G401.6 (cell line): ENCODE measurements at regions not wholly inside any gene's neighbourhood (a gene's known extent, or its start where the extent isn't known, plus 50 kb on each side); places are given as distances from the start of the nearest gene placed in this dataset.
A peak's percentile ranks its signal among the peaks of the same experiment; 100 is the strongest.

ENCODE experiments used
- FAIRE-seq: peaks from 2 replicates; lab custom pipeline; 2012; peaks lifted over from hg19 to GRCh38; lab: Jason Lieb, UNC

GRCh38 chr12:11568155-11568761 lies 81.2 kb upstream of the ETV6 start:
- no peak for FAIRE-seq

GRCh38 chr12:11568762-11569478 lies 80.6 kb upstream of the ETV6 start:
- no peak for FAIRE-seq

GRCh38 chr12:11569716-11570115 lies 79.8 kb upstream of the ETV6 start:
- FAIRE-seq, result no peak

GRCh38 chr12:11573880-11574279 lies 75.6 kb upstream of the ETV6 start:
- no peak for FAIRE-seq

- FAIRE-seq, result no peak
Measured at GRCh38 chr12:11576104-11576503, 73.4 kb upstream of the ETV6 start.

- FAIRE-seq, result no peak
Measured at GRCh38 chr12:11577658-11578260, 71.7 kb upstream of the ETV6 start.

GRCh38 chr12:11578461-11578993 lies 70.9 kb upstream of the ETV6 start:
- no peak for FAIRE-seq

- FAIRE-seq, result no peak
Measured at GRCh38 chr12:11580125-11580751, 69.2 kb upstream of the ETV6 start.

GRCh38 chr12:11581179-11581755 lies 68.2 kb upstream of the ETV6 start:
- FAIRE-seq, result peak; percentile 95

- FAIRE-seq, result no peak
Measured at GRCh38 chr12:11584221-11584855, 65.1 kb upstream of the ETV6 start.

GRCh38 chr12:11592484-11592883 lies 57.0 kb upstream of the ETV6 start:
- no peak for FAIRE-seq

- no peak for FAIRE-seq
Measured at GRCh38 chr12:11593013-11593412, 56.5 kb upstream of the ETV6 start.

GRCh38 chr12:11595080-11595479 lies 54.4 kb upstream of the ETV6 start:
- no peak for FAIRE-seq

GRCh38 chr12:11596141-11596540 lies 53.3 kb upstream of the ETV6 start:
- FAIRE-seq, result no peak

- no peak for FAIRE-seq
Measured at GRCh38 chr12:11598900-11599299, 50.6 kb upstream of the ETV6 start.
